Suprapubic skin (tissue), 4 donors: ENCODE measurements at regions not wholly inside any gene's neighbourhood (a gene's known extent, or its start where the extent isn't known, plus 50 kb on each side); places are given as distances from the start of the nearest gene placed in this dataset.

ENCODE experiments used
- DNase-seq, 2 donors: peaks; one replicate each; pipeline ENCODE4 v3.0.0-alpha.2; 2019; ENCODE audit warnings: low spot score in 2 of 2
- H3K27ac ChIP-seq: fragments of 200-600 bp; sonication (generic); one replicate; pipeline ENCODE4 v1.5.1; 2019
- H3K27me3 ChIP-seq: fragments of 200-600 bp; sonication (generic); one replicate; pipeline ENCODE4 v1.5.1; 2019
- H3K36me3 ChIP-seq: fragments of 200-600 bp; sonication (generic); one replicate; pipeline ENCODE4 v1.5.1; 2019
- H3K4me1 ChIP-seq: fragments of 200-600 bp; sonication (generic); one replicate; pipeline ENCODE4 v1.5.1; 2019
- H3K4me3 ChIP-seq: fragments of 200-600 bp; sonication (generic); one replicate; pipeline ENCODE4 v1.5.1; 2019; ENCODE audit warnings: mild to moderate bottlenecking
- H3K9me3 ChIP-seq: fragments of 200-600 bp; sonication (generic); one replicate; pipeline ENCODE4 v1.5.1; 2019
- CTCF ChIP-seq, 2 donors: fragments of 200-600 bp in 1 of 2; fragments of 450-650 bp in 1 of 2; sonication (generic) in 1 of 2; IDR thresholded peaks; one replicate each; pipeline ENCODE4 v1.5.1; 2016 to 2019; ENCODE audit warnings: antibody characterized with exemption in 2 of 2, mild to moderate bottlenecking in 1 of 2, moderate library complexity in 1 of 2
- EP300 ChIP-seq: sonication (generic); formaldehyde crosslinking; IDR thresholded peaks from one replicate; pipeline ENCODE4 v1.6.1; 2017; ENCODE audit warnings: antibody characterized with exemption
- POLR2A ChIP-seq, 2 donors: fragments of 450-650 bp; IDR thresholded peaks; one replicate each; pipeline ENCODE4 v1.6.1; 2017; ENCODE audit warnings: antibody characterized with exemption in 2 of 2, mild to moderate bottlenecking in 2 of 2, moderate library complexity in 2 of 2
- POLR2AphosphoS5 ChIP-seq, 3 donors: sonication (generic); formaldehyde crosslinking; IDR thresholded peaks; one replicate each; pipeline ENCODE4 v1.6.1; 2017; ENCODE audit warnings: antibody characterized with exemption in 3 of 3
- WGBS: methylation state at CpG from one replicate; pipeline ENCODE4 v1.1.5; 2018; 5-methylcytosine and 5-hydroxymethylcytosine counted together

- Histone ChIP-seq H3K4me3 (no peak overlapping the region), H3K27ac (no peak overlapping the region), H3K4me1 (no peaks in the 10 kb centered on the region), H3K27me3 (no peaks in the 10 kb centered on the region), H3K36me3 (no peaks in the 10 kb centered on the region), H3K9me3 (no peaks in the 10 kb centered on the region)
- 79% methylated on average over 4 of the region's 4 CpGs for WGBS
- no peak for TF ChIP-seq EP300
- no peak for TF ChIP-seq POLR2AphosphoS5 (IDR thresholded peaks at IDR 0.05)
- no peak for TF ChIP-seq POLR2A (IDR thresholded peaks at IDR 0.05)
- TF ChIP-seq CTCF (IDR thresholded peaks at IDR 0.05): no peak
- no peak for DNase-seq
Observed at GRCh38 chr11:104322696-104323095, 158.7 kb upstream of the PDGFD start.

GRCh38 chr11:104320956-104321355, 157.0 kb upstream of the PDGFD start:
- H3K9me3 ChIP-seq: no peaks in the 10 kb centered on the region
- no peaks in the 10 kb centered on the region for H3K27me3 ChIP-seq
- WGBS: 74% methylated on average over 1 of the region's 1 CpG
- DNase-seq: no peak
- H3K4me3 ChIP-seq: no peak overlapping the region
- H3K27ac ChIP-seq: no peak overlapping the region
- no peak for TF ChIP-seq CTCF (IDR thresholded peaks at IDR 0.05)
- TF ChIP-seq POLR2A (IDR thresholded peaks at IDR 0.05): no peak
- no peak for TF ChIP-seq POLR2AphosphoS5 (IDR thresholded peaks at IDR 0.05)
- TF ChIP-seq EP300: no peak
- no peaks in the 10 kb centered on the region for H3K4me1 ChIP-seq
- no peaks in the 10 kb centered on the region for H3K36me3 ChIP-seq

GRCh38 chr11:104320097-104320496, 156.2 kb upstream of the PDGFD start:
- Histone ChIP-seq H3K27ac (no peak overlapping the region), H3K36me3 (no peaks in the 10 kb centered on the region), H3K27me3 (no peaks in the 10 kb centered on the region), H3K4me3 (no peak overlapping the region), H3K4me1 (no peaks in the 10 kb centered on the region), H3K9me3 (no peaks in the 10 kb centered on the region)
- no peak for TF ChIP-seq CTCF (IDR thresholded peaks at IDR 0.05)
- TF ChIP-seq POLR2AphosphoS5 (IDR thresholded peaks at IDR 0.05): no peak
- TF ChIP-seq EP300: no peak
- TF ChIP-seq POLR2A (IDR thresholded peaks at IDR 0.05): no peak
- no peak for DNase-seq

GRCh38 chr11:104319396-104319795, 155.4 kb upstream of the PDGFD start:
- Histone ChIP-seq H3K4me3 (no peak overlapping the region), H3K27me3 (no peaks in the 10 kb centered on the region), H3K9me3 (no peaks in the 10 kb centered on the region), H3K36me3 (no peaks in the 10 kb centered on the region), H3K27ac (no peak overlapping the region), H3K4me1 (no peaks in the 10 kb centered on the region)
- no peak for DNase-seq
- TF ChIP-seq POLR2A (IDR thresholded peaks at IDR 0.05): no peak
- no peak for TF ChIP-seq CTCF (IDR thresholded peaks at IDR 0.05)
- TF ChIP-seq EP300: no peak
- no peak for TF ChIP-seq POLR2AphosphoS5 (IDR thresholded peaks at IDR 0.05)
- WGBS: 73% methylated on average over 4 of the region's 4 CpGs

GRCh38 chr11:104306862-104307474, 143.0 kb upstream of the PDGFD start:
- H3K36me3 ChIP-seq: no peaks in the 10 kb centered on the region
- no peak overlapping the region for H3K27ac ChIP-seq
- no peak for DNase-seq
- H3K4me3 ChIP-seq: no peak overlapping the region
- WGBS: 83% methylated on average over 2 of the region's 2 CpGs
- H3K4me1 ChIP-seq: no peaks in the 10 kb centered on the region
- no peaks in the 10 kb centered on the region for H3K27me3 ChIP-seq
- TF ChIP-seq CTCF (IDR thresholded peaks at IDR 0.05) (no peak), EP300 (no peak), POLR2AphosphoS5 (IDR thresholded peaks at IDR 0.05) (no peak), POLR2A (IDR thresholded peaks at IDR 0.05) (no peak)
- no peaks in the 10 kb centered on the region for H3K9me3 ChIP-seq
